Fibroblast of mammary gland (primary cell): ENCODE measurements at regions not wholly inside any gene's neighbourhood (a gene's known extent, or its start where the extent isn't known, plus 50 kb on each side); places are given as distances from the start of the nearest gene placed in this dataset.

Source experiments
- DNase-seq: peaks from one replicate; pipeline ENCODE4 v3.0.0-alpha.2; 2010; ENCODE audit warnings: low read depth
- H3K4me3 ChIP-seq: 2 replicates; pipeline ENCODE4 v1.5.1; 2011; ENCODE audit warnings: low read depth, mild to moderate bottlenecking, low read length, moderate library complexity; ENCODE audit not compliant: control insufficient read depth
- TF ChIP-seq, protein P1 (sequence below): conservative IDR thresholded peaks from 2 replicates; pipeline ENCODE4 v1.5.1; 2011; ENCODE audit warnings: low read depth, low read length, inconsistent platforms; ENCODE audit not compliant: control insufficient read depth, insufficient read depth

DNA sequence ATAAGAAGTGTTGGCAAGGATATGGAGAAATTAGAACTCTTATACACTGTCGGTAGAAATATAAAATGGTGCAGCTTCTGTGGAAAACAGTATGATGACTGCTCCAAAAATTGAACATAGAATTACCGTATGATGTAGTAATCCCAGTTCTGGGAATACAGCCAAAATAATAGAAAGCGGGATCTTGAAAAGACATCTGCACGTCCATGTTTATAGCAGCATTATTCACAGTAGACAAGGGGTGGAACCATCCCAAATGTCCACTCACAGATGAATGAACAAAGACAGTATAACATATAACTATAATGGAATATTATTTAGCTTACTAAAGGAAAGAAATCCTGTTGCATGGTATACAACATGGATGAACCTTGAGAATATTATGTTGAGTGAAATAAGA, 257.7 kb downstream of the TDRD15 start:
- TF ChIP-seq, protein P1, sequence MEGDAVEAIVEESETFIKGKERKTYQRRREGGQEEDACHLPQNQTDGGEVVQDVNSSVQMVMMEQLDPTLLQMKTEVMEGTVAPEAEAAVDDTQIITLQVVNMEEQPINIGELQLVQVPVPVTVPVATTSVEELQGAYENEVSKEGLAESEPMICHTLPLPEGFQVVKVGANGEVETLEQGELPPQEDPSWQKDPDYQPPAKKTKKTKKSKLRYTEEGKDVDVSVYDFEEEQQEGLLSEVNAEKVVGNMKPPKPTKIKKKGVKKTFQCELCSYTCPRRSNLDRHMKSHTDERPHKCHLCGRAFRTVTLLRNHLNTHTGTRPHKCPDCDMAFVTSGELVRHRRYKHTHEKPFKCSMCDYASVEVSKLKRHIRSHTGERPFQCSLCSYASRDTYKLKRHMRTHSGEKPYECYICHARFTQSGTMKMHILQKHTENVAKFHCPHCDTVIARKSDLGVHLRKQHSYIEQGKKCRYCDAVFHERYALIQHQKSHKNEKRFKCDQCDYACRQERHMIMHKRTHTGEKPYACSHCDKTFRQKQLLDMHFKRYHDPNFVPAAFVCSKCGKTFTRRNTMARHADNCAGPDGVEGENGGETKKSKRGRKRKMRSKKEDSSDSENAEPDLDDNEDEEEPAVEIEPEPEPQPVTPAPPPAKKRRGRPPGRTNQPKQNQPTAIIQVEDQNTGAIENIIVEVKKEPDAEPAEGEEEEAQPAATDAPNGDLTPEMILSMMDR: no peak
- DNase-seq: peak; percentile 1
- no peak overlapping the region for H3K4me3 ChIP-seq

DNA sequence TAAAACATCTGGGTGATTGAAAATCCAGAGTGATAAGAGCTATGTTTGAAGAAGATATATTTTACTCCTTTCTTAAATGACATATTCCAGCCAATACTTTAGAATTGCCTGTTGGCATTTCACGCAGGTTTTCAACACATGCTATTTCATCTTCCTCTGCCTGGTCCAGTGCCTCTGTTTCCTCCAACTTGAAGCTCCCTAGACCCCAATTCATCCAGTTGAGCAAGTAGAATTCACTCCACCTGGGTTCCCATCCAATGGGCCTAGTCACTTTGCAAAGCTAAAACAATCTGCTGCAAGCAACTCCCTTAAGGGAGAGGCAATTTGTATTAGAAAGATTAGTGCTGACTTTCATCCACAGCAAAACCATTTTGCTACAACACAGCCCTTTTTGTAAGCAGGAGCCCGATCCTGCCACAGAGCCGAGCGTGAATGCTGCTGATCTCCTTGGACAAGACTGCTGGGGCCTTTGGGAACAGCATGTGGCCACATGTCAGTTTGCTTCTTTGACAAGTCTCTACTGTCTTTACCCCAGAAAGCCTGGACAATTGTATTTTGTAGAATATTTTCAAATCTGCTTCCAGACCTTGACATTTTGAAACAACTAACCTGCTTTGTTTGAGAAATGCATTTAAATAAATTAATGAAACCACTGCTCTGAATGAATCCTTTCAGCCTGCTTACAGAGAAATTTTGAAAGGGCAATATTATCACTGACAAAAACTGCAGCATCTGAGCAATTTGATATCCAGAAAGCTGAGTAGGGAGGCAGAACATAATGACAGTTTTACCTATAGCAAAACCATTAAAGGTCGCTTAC, 259.1 kb downstream of the TDRD15 start:
- no peak overlapping the region for H3K4me3 ChIP-seq
- no peak for DNase-seq
- TF ChIP-seq, protein P1: no peak

DNA sequence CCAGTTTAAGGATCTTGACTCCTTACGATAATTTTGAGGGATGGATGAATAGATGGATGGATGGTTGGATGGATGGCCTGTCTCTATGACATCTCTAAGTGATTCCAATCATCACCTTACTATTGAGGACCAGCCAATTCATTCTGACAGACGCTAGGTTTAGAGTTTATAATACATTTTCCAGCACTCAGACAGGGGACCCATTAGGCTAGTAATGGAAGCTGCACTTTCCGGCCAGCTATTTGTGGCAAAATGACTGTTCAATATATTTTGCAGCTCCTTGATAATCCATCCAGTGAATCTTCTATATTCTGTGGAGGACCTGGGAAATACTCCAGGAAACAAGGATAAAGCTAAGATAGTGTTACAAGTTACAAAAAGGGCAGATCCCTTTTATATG, 262.9 kb downstream of the TDRD15 start:
- DNase-seq: no peak
- TF ChIP-seq, protein P1: no peak
- no peak overlapping the region for H3K4me3 ChIP-seq

DNA sequence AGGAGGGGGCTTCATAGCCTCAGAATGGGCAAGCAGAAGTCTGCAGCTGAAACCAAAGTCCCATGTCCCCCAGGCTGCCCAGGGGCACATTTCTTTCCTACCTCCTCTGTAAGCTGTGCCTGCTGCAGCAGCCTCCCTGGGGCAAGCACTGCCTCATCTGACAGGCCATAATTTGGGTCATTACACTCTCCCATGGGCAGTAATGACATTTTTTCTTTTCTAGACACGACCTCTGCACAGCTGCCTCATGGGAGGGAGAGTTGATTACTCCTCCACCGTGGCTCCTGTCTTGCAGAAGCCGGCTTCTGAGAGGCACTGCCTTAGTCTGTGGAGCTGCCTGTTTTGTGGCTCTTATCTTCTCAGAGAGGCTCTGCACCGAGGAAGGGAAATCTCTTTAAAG, 268.9 kb downstream of the TDRD15 start:
- no peak for DNase-seq
- TF ChIP-seq, protein P1: no peak
- H3K4me3 ChIP-seq: no peak overlapping the region

DNA sequence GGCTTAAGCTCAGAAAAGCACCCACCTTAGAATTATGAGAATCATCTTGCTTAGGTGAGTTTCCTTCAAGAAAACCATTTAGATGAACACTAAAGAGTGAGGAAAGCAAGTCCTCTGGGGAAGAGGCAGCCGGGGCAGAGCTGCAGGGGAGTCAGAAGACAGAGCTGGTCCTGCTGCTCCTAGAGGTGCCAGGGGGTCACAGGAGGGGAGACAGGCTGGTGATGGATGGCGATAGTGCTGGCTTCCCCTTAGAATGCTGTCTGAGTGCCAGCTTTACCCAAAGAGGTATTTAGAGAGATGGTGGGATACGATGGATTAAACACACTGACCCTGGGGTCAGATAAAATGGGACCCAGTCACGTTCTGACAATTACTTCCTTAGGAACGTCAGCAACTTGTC, 269.4 kb downstream of the TDRD15 start:
- DNase-seq: no peak
- H3K4me3 ChIP-seq: no peak overlapping the region
- TF ChIP-seq, protein P1: no peak

DNA sequence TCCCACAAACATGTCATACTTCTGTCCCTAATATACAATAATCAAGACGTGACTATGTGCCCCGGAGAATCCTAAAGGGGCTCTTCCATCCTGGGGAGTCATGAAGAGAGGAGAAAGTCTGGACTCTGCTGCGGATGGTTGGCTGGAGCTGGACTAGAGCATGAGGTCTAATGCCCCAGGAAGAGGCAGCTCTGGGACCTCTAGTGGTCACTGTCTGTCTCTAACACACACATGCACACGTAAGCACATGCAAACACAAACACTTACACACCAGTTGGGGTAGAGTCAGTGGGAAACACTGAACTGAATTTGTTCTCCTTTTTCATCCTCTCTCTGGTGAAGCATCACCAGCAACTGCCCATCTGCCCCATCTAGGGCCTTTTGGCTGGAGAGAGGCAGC, 271.6 kb downstream of the TDRD15 start:
- DNase-seq: no peak
- no peak overlapping the region for H3K4me3 ChIP-seq
- TF ChIP-seq, protein P1: no peak
